GM23248 (cell line): ENCODE measurements at regions not wholly inside any gene's neighbourhood (a gene's known extent, or its start where the extent isn't known, plus 50 kb on each side); places are given as distances from the start of the nearest gene placed in this dataset.

Experiments used
- DNase-seq: peaks from one replicate; pipeline ENCODE4 v3.0.0-alpha.2; 2015
- H2AFZ ChIP-seq: fragments of 200-600 bp; sonication (generic); 2 replicates; pipeline ENCODE4 v1.6.1; 2016; ENCODE audit warnings: antibody characterized with exemption
- H3F3A ChIP-seq: fragments of 200-600 bp; sonication (generic); 2 replicates; pipeline ENCODE4 v1.6.1; 2016; ENCODE audit warnings: mild to moderate bottlenecking, antibody characterized with exemption, mixed run types; ENCODE audit not compliant: insufficient read depth
- H3K27ac ChIP-seq: fragments of 200-600 bp; sonication (generic); 2 replicates; pipeline ENCODE4 v1.5.1; 2016; ENCODE audit warnings: mild to moderate bottlenecking
- H3K27me3 ChIP-seq: fragments of 200-600 bp; sonication (generic); replicated peaks from 2 replicates; pipeline ENCODE4 v1.6.1; 2016; ENCODE audit warnings: mild to moderate bottlenecking; ENCODE audit not compliant: insufficient read depth
- H3K36me3 ChIP-seq: fragments of 200-600 bp; sonication (generic); 2 replicates; pipeline ENCODE4 v1.6.1; 2016; ENCODE audit warnings: low read depth, mild to moderate bottlenecking
- H3K4me1 ChIP-seq: fragments of 200-600 bp; sonication (generic); 2 replicates; pipeline ENCODE4 v1.6.1; 2016; ENCODE audit warnings: mild to moderate bottlenecking; ENCODE audit not compliant: insufficient read depth
- H3K4me2 ChIP-seq: fragments of 200-600 bp; sonication (generic); one replicate; pipeline ENCODE4 v1.6.1; 2016; ENCODE audit warnings: mild to moderate bottlenecking; ENCODE audit not compliant: unreplicated experiment
- H3K4me3 ChIP-seq: fragments of 200-600 bp; sonication (generic); 2 replicates; pipeline ENCODE4 v1.5.1; 2016; ENCODE audit warnings: mild to moderate bottlenecking
- H3K79me2 ChIP-seq: fragments of 200-600 bp; sonication (generic); 2 replicates; pipeline ENCODE4 v1.6.1; 2016; ENCODE audit warnings: mild to moderate bottlenecking; ENCODE audit not compliant: insufficient read depth
- H3K9ac ChIP-seq: fragments of 200-600 bp; sonication (generic); 2 replicates; pipeline ENCODE4 v1.6.1; 2016; ENCODE audit warnings: mild to moderate bottlenecking
- H3K9me2 ChIP-seq: fragments of 200-600 bp; sonication (generic); 2 replicates; pipeline ENCODE4 v1.6.1; 2016; ENCODE audit warnings: mixed run types, mild to moderate bottlenecking, moderate library complexity; ENCODE audit not compliant: insufficient read depth
- H3K9me3 ChIP-seq: fragments of 200-600 bp; sonication (generic); one replicate; pipeline ENCODE4 v1.6.1; 2017; ENCODE audit warnings: low read depth
- H4K20me1 ChIP-seq: fragments of 200-600 bp; sonication (generic); 2 replicates; pipeline ENCODE4 v1.6.0; 2016; ENCODE audit not compliant: insufficient read depth
- EZH2 ChIP-seq: fragments of 200-600 bp; sonication (generic); IDR thresholded peaks from 2 replicates; pipeline ENCODE4 v1.6.1; 2018; ENCODE audit warnings: antibody characterized with exemption, mild to moderate bottlenecking; ENCODE audit not compliant: insufficient read depth, poor library complexity, severe bottlenecking
- EZH2phosphoT487 ChIP-seq: fragments of 200-600 bp; sonication (generic); IDR thresholded peaks from 2 replicates; pipeline ENCODE4 v1.6.1; 2018; ENCODE audit warnings: antibody characterized with exemption, moderate library complexity, mild to moderate bottlenecking, low read depth; ENCODE audit not compliant: insufficient read depth
- WGBS, 2 experiments: methylation state at CpG; one replicate each; pipeline ENCODE4 v1.1.6; 2015 to 2017; ENCODE audit warnings: low lambda C conversion rate in 2 of 2, low coverage in 1 of 2; ENCODE audit errors: missing lambda C conversion rate in 2 of 2; 5-methylcytosine and 5-hydroxymethylcytosine counted together
- in situ Hi-C: fragments of 300-500 bp; cut with MboI; formaldehyde crosslinking; loops from 2 replicates; pipeline ENCODE4 v1.15.0; 2020

- Histone ChIP-seq H3K4me2 (no peak overlapping the region), H3F3A (no peaks in the 10 kb centered on the region), H3K27ac (no peak overlapping the region), H4K20me1 (no peaks in the 10 kb centered on the region), H3K36me3 (no peaks in the 10 kb centered on the region), H3K27me3 (peaks cover 40% of the 10 kb centered on the region), H3K4me3 (no peak overlapping the region), H3K9me3 (no peaks in the 10 kb centered on the region), H3K9ac (no peak overlapping the region), H3K79me2 (no peaks in the 10 kb centered on the region), H3K4me1 (no peaks in the 10 kb centered on the region), H3K9me2 (no peaks in the 10 kb centered on the region), H2AFZ (no peak overlapping the region)
- DNase-seq: no peak
- TF ChIP-seq EZH2phosphoT487 (no peak), EZH2 (no peak)
- 47 to 49% methylated on average over 3 of the region's 3 CpGs for WGBS, 2 experiments
- in situ Hi-C loops: no loop called here
These were observed 124.4 kb downstream of the FBXO15 start for GRCh38 chr18:74023220-74023619.

- Histone ChIP-seq H3K4me1 (no peaks in the 10 kb centered on the region), H3F3A (no peaks in the 10 kb centered on the region), H3K4me2 (no peak overlapping the region), H3K9me2 (no peaks in the 10 kb centered on the region), H3K9me3 (no peaks in the 10 kb centered on the region), H2AFZ (no peak overlapping the region), H3K36me3 (no peaks in the 10 kb centered on the region), H3K9ac (no peak overlapping the region), H3K79me2 (no peaks in the 10 kb centered on the region), H3K27me3 (peaks cover 67% of the 10 kb centered on the region), H3K4me3 (no peak overlapping the region), H4K20me1 (no peaks in the 10 kb centered on the region), H3K27ac (no peak overlapping the region)
- WGBS, 2 experiments: 53 to 55% methylated on average over 3 of the region's 3 CpGs
- TF ChIP-seq EZH2phosphoT487 (no peak), EZH2 (no peak)
- DNase-seq: no peak
- in situ Hi-C loops: no loop called here
These were observed 127.8 kb downstream of the FBXO15 start for GRCh38 chr18:74019864-74020263.

DNA sequence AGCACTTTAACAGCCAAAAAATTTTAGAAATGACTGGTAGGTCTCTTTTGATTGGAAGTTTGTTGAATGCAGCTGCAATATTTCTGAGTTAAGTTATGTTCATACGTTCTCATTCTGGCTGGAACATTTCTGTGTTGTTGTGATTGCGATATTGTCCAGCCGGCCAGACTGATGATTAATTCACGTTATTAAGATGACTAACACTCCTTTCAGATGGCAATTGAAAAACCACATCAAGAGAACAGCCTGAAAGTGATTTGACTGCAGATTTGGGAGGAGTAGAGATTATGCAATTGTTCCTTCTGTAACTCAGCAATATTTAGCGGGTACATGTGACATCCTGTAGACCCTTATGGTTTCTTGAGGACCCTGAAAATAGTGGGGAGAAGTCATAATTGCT lies 133.7 kb downstream of the FBXO15 start:
- H3K4me2 ChIP-seq: no peak overlapping the region
- peak; percentile 84 for DNase-seq
- in situ Hi-C loops: no loop called here

GRCh38 chr18:74012954-74013630 lies 134.5 kb downstream of the FBXO15 start:
- H3K79me2 ChIP-seq: no peaks in the 10 kb centered on the region
- H3F3A ChIP-seq: 0 out of 2 replicates have a peak, but pooled peaks cover 6% of the 10 kb centered on the region
- H3K9ac ChIP-seq: no peak overlapping the region
- no peak overlapping the region for H3K4me3 ChIP-seq
- WGBS, 2 experiments: 82% methylated on average over 14 of the region's 14 CpGs
- H3K4me2 ChIP-seq: no peak overlapping the region
- no peaks in the 10 kb centered on the region for H3K9me3 ChIP-seq
- no peak overlapping the region for H3K27ac ChIP-seq
- H4K20me1 ChIP-seq: no peaks in the 10 kb centered on the region
- H3K27me3 ChIP-seq: peaks cover 39% of the 10 kb centered on the region
- in situ Hi-C loops: no loop called here
- no peaks in the 10 kb centered on the region for H3K36me3 ChIP-seq
- no peak overlapping the region for H2AFZ ChIP-seq
- H3K4me1 ChIP-seq: peaks cover 6% of the 10 kb centered on the region; the same call in 1 of the 2 replicates
- peak; percentile 4 for DNase-seq
- no peaks in the 10 kb centered on the region for H3K9me2 ChIP-seq
- no peak for TF ChIP-seq EZH2
- TF ChIP-seq EZH2phosphoT487: no peak

More for the DNA sequence above, 133.7 kb downstream of the FBXO15 start:
- no peak overlapping the region for H3K4me3 ChIP-seq
- 0 out of 2 replicates have a peak, but pooled peaks cover 6% of the 10 kb centered on the region for H3F3A ChIP-seq
- TF ChIP-seq EZH2phosphoT487 (peak; percentile 91), EZH2 (no peak)
- WGBS, 2 experiments: 0 to 1% methylated on average over 5 of the region's 5 CpGs
- H3K27me3 ChIP-seq: peaks cover 48% of the 10 kb centered on the region
- no peaks in the 10 kb centered on the region for H3K9me2 ChIP-seq
- no peak overlapping the region for H3K27ac ChIP-seq
- H3K79me2 ChIP-seq: no peaks in the 10 kb centered on the region
- H3K9ac ChIP-seq: no peak overlapping the region
- H3K9me3 ChIP-seq: no peaks in the 10 kb centered on the region
- H4K20me1 ChIP-seq: no peaks in the 10 kb centered on the region
- peaks cover 6% of the 10 kb centered on the region; the same call in 1 of the 2 replicates for H3K4me1 ChIP-seq
- H3K36me3 ChIP-seq: no peaks in the 10 kb centered on the region
- no peak overlapping the region for H2AFZ ChIP-seq
